ENCODE measurements at regions not wholly inside any gene's neighbourhood (a gene's known extent, or its start where the extent isn't known, plus 50 kb on each side); places are given as distances from the start of the nearest gene placed in this dataset.
"Not testable (repeated sequence)": the region's sequence is repeated elsewhere in the genome, so short reads cannot be mapped to it uniquely, and the experiment has no call there.

GRCh38 chr2:47728551-47728950 is 54.4 kb upstream of the MSH6 start:
- DNase-seq (ENCODE audit: low spot score): no peak

- no peak for DNase-seq (ENCODE audit: low spot score)
Measured at GRCh38 chr2:47727956-47728355, 55.0 kb upstream of the MSH6 start.

GRCh38 chr2:47726978-47727377 is 56.0 kb upstream of the MSH6 start:
- not testable (repeated sequence) for DNase-seq (ENCODE audit: low spot score)

- DNase-seq (ENCODE audit: low spot score): no peak
Measured at GRCh38 chr2:47725808-47726207, 57.1 kb upstream of the MSH6 start.

- DNase-seq (ENCODE audit: low spot score): no peak
Measured at GRCh38 chr2:47724221-47724981, 58.5 kb upstream of the MSH6 start.

- DNase-seq (ENCODE audit: low spot score): no peak
Measured at GRCh38 chr2:47721296-47721695, 61.6 kb upstream of the MSH6 start.

- no peak for DNase-seq (ENCODE audit: low spot score)
Measured at GRCh38 chr2:47720559-47720958, 62.4 kb upstream of the MSH6 start.

- DNase-seq (ENCODE audit: low spot score): no peak
Measured at GRCh38 chr2:47720036-47720435, 62.9 kb upstream of the MSH6 start.

GRCh38 chr2:47719099-47719498 is 63.8 kb upstream of the MSH6 start:
- DNase-seq (ENCODE audit: low spot score): no peak

GRCh38 chr2:47716307-47716706 is 66.6 kb upstream of the MSH6 start:
- not testable (repeated sequence) for DNase-seq (ENCODE audit: low spot score)

- DNase-seq (ENCODE audit: low spot score): no peak
Measured at GRCh38 chr2:47715552-47715951, 67.4 kb upstream of the MSH6 start.

- DNase-seq (ENCODE audit: low spot score): no peak
Measured at GRCh38 chr2:47708801-47709499, 74.0 kb upstream of the MSH6 start.

- no peak for DNase-seq (ENCODE audit: low spot score)
Measured at GRCh38 chr2:47704287-47704686, 78.7 kb upstream of the MSH6 start.

GRCh38 chr2:47699533-47700215 is 83.3 kb upstream of the MSH6 start:
- no peak for DNase-seq (ENCODE audit: low spot score)

GRCh38 chr2:47698436-47698972 is 84.4 kb upstream of the MSH6 start:
- peak; percentile 19 for DNase-seq (ENCODE audit: low spot score)

GRCh38 chr2:47697681-47698435 is 85.1 kb upstream of the MSH6 start:
- not testable (repeated sequence) for DNase-seq (ENCODE audit: low spot score)

GRCh38 chr2:47697000-47697601 is 85.8 kb upstream of the MSH6 start:
- no peak for DNase-seq (ENCODE audit: low spot score)

GRCh38 chr2:47696478-47696831 is 86.5 kb upstream of the MSH6 start:
- no peak for DNase-seq (ENCODE audit: low spot score)

GRCh38 chr2:47695800-47696477 is 87.0 kb upstream of the MSH6 start:
- DNase-seq (ENCODE audit: low spot score): no peak

- not testable (repeated sequence) for DNase-seq (ENCODE audit: low spot score)
Measured at GRCh38 chr2:47694451-47694850, 88.5 kb upstream of the MSH6 start.
